HPDE6-E6E7 (cell line): ENCODE measurements at regions not wholly inside any gene's neighbourhood (a gene's known extent, or its start where the extent isn't known, plus 50 kb on each side); places are given as distances from the start of the nearest gene placed in this dataset.
A peak's percentile ranks its signal among the peaks of the same experiment; 100 is the strongest.
"Not testable (repeated sequence)": the region's sequence is repeated elsewhere in the genome, so short reads cannot be mapped to it uniquely, and the experiment has no call there.

Source experiments
- DNase-seq: peaks from one replicate; pipeline ENCODE4 v3.0.0; 2011; ENCODE audit warnings: missing footprints; ENCODE audit errors: extremely low spot score

DNA sequence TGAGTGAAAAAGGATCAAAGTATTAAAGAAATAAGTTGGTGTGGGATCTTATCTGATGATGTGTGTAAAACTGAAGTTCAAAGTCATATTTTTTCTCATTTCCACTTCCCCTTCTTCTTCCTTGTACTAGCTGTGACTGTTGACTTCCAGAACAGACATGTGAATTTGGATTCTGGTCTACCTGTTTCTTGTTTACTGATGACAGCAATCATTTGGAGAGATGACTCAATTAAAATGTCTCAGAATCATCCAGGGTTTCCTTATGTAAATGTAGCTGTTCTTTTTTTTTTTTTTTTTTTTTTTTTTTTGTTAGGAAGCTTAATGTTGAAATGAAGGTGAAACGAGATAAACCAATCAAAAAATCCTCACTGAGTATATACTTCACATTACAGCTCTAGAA, 819.9 kb upstream of the PIK3C3 start:
- DNase-seq: no peak

DNA sequence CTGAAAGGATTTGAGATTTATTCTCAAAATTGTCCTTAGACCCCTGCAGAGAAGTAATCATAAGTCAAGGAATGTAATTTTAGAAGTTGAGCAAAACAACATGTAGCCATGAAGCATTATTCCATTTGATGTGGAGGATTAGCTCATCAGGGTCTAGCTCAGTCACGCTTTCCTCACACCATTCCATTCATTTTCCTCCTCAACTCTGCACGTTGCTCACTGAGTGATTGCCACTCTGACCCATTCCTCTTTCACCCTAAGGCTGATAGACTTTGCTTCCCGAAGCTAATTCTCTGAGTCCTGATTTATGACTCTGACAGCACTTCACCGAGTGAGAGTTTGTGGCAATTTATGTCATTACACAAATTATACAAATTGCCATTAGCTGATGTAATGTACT, 820.6 kb upstream of the PIK3C3 start:
- no peak for DNase-seq

DNA sequence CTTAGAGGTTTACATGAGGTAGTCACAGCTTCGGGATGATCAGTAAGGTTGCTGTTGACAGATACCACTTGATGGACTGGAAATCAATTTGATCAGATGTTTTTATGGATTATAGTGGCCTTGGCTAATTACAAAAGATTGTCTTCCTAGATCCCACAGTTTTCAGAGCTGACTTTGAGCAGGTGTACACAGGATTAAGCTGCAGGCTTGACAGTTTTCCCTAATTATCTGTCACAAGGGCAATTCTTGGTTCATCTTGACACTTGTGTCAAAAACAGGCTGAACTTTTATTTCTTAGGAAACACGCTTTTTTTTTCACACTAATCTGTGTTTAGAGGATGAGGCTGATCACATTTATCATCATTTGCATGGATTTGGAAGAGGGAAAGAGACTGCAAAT, 824.0 kb upstream of the PIK3C3 start:
- no peak for DNase-seq

DNA sequence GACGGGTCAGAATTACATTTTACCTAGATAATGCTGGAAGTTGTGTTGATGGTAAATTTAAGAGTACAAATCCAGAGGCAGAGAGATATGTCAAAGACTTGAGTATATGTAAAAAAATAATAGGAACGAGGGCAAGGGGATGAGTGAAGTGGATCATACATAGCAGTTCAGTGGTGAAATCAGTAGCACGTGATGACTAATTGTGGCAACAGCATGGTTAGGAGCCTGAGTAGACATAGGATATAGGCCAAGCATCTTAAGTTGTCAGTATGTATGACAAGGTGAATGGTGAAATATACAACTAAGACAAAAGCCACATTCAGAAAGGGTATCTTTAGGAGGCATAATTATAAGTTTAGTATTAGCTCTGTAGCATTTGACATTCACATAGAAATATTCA, 826.5 kb upstream of the PIK3C3 start:
- no peak for DNase-seq

DNA sequence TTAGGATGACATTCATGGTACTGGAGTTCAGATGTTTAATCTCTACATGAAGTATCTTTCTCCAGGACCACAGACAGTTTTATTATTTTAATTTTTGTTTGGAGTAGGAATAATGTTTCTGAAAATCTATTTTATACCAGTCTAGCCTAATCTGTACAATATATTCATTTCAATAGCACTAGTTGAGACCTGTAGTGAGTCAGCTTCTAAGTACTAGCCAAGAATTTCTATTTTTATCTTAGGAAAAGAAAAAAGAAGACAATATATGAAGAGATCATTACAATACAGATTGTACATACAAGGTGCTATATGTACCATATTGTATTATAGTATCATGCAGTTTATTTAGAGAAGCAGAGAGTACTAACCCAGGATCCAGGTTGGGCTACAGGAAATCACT, 826.9 kb upstream of the PIK3C3 start:
- DNase-seq: no peak

DNA sequence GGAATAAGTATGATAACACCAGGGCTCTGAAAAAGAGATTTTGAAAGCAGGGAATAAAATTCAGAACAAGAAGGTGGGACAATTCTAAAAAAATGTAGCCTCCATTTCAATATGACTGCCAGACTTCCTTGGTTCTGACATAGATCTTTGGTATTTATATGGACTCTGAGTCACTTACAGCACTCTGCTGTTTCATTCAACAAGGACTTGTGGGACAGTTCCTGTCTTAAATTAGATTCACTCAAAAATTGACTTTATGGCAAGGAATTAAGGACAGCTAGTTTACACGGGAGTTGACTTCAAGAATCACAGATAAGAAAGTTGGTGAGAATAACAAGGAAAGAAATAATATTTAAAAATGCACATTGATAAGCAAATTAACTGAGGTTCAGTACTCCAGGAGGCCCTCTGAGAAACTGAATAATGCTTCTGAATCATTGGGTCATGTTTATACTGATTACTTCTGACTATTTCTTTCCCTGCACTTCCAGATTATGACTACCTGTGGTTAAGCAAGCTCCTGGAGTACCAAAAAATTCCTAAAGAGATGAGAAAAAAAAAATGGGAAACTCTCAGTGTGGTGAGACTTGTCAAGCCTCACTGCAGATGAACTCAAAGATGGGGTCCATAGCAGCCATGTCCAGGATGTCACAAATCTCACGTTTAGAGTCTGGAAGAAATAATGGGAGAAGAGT, 828.3 kb upstream of the PIK3C3 start:
- DNase-seq: no peak

DNA sequence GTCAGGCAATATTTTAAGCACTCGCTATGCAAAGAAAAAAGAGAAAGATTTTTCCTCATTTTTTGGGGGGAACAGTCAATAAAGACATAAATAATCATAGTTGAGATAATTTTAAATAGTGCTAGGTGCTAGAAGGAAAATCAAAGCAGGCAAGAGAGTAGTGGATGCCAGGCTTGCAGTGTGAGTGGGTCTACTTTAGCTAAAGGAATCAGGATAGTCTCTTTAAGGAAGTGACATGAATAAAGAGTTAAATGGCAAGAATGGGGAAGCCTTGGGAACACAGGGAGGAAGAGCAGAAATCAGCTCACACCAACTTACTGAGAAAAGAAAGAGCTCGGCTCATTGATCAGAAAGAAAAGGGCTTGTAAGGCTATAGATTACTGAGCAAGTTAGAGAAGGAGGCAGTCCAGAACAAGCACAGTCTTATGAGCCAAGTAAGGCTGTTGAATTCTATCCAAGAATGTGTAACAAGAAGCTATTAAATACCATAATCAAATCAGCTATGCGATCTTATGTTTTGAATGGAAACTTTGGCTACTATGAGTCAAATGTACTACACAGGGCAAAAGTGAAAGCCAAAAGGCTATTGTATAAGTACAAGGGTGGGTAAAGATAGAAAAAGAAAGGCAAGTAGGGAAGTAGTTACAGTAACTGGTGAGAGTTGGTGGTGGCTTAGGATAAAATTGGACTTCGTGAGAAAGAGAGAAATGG, 833.8 kb upstream of the PIK3C3 start:
- DNase-seq: no peak

DNA sequence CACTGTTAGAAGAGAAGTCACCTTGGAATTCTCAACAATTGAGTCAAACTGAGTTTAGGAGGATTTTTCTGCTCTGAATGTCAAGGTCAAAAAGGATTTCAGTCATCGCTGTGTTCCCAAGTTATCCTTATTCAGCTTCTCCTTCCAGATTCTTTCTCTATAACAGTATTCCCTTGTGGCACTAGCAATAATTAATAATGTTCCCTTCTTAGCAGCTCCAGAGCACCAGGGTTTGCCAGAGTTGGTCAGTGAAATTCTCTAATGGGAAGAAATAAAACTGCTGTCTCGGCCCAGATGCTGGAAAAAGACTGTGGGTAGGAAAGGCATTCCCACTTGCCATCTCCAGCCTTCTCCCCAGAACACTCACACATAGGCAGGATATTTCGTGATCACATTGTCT, 836.0 kb upstream of the PIK3C3 start:
- no peak for DNase-seq

DNA sequence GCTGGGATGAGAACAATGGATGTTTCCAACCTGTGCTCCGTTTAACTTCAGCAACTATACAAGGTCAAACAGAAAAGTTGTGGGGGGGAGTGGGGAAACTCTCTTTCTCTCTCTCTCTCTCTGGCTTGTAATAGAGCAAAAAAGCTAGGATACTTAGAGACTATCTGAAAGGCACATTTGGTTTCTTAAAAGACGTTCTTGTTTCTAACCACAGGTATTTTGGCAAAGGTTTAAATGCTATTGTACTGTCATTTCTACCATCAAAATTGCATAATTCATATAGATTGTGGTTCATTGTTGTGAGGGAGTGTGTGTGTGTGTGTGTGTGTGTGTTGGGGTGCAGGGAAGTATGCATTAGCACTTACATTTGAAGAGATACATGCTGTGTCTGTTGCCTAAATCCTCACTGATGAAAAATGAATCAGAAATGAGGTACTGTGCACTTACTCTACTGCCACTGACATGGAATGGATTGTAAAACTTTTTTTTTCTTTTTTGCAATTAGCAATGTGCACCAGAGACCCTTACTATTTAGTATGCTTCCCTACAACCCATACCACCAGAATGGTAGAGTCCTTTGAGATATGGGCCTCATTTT, 841.0 kb upstream of the PIK3C3 start:
- no peak for DNase-seq

DNA sequence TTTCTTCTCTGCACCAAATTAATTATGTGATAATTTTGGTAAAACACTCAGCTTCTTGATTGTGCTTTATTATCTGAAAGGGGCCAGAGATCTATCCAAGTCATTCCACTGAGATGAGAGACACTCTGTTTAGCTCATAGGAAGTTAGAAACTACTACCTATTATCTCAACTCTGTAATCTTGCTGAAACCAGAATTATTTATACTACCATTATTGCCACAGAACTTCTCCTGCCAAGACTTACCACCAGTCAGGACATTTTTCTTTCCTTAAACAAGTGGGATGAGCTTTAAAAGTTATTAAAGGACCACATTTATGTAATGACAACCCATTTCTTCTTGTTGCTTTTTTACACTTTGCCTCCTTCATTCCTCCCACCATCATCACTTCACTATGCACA, 855.6 kb upstream of the PIK3C3 start:
- no peak for DNase-seq

DNA sequence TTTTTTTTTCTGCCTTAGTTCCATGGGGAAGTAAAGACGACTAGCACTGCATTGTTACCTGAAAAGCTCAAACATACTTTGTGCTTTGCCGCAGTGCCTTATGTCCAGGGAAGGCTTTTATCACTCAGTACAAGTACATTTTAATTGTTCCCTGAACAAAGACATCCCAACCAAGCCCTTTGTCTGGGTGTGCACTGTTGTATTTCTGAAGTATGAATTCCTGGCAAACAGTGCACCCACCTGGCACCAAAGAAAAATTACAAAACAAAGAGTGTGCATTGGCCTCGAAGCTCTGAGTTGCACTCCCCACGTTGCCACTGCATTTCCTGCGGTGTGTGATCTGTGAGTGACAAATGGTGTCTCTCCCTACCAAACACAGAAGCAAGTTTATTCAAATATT, 858.5 kb upstream of the PIK3C3 start:
- DNase-seq: peak; percentile 42

DNA sequence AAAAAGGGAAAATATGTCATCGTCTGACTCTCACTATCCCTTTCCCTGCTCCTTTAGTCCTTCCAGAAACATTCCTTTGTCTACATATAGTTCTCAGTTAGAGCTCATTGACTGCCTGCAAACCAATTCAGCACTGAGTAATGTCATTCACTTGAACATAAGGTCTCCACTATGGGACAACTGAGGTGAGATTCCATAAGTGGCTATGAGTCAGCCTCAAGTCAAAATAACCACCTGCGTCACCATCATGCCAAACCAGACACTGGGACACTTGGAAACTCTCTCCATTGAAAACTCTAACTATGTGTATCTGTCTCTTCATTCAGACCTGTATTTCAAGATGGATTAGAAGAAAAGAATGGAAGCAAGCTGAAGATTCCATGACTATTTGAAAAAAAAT, 878.0 kb upstream of the PIK3C3 start:
- DNase-seq: no peak

DNA sequence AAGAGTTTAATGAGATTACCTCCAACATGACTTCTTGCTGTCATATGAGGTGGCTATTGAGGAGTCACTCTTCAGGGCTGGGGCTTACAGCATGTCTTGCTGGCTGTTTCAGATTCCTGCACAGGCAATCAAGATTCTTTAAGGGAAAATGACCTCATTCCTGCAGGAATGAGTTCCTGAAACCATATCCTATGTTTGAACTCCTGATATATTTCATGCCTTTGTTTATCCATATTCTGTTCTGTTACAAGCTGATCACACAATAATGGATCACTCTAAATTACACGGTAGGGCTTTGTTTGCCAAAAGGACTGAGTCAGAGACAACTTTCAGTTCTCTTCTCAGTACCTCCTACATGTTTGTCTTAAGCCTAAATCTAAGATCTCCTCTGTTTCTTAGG, 879.8 kb upstream of the PIK3C3 start:
- peak; percentile 6 for DNase-seq

DNA sequence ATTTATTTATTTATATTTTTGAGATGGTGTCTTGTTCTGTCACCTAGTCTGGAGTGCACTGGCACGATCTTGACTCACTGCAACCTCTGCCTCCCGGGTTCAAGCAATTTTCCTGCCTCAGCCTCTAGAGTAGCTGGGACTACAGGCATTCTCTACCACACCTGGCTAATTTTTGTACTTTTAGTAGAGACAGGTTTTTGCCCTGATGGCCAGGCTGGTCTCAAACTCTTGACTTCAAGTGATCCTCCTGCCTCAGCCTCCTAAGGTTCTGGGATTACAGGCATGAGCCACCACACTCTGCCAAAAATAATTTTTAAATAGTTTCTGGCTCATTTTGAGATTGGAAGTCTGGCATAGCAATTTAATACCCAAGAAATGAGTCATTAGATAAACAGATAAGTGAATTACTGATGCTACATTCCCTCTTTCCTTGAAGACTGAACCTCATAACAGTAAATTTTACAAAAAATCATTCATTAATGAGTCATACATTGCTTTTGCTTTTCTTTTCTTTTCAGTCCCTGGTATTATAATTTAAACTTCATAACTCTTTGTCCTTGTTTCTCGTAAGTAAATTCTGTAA, 881.6 kb upstream of the PIK3C3 start:
- DNase-seq: no peak

DNA sequence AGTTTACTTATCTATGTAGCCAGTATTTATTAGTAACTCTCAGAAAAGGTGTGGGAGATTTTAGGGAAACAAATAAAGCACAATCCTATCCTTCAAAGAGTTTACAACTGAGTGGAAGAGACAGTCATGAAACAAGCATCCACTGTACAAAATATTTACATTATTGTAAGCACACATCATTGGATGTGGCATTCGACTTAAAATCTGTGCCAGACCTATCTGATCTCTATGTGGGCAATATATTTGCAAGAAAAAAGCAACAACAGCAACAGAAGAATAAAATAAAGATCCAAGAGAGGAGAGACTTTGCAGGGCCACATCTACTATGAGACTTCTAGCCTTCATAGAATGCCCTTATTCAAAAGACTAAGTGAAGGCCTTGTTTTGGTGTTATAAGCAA, 882.1 kb upstream of the PIK3C3 start:
- no peak for DNase-seq

DNA sequence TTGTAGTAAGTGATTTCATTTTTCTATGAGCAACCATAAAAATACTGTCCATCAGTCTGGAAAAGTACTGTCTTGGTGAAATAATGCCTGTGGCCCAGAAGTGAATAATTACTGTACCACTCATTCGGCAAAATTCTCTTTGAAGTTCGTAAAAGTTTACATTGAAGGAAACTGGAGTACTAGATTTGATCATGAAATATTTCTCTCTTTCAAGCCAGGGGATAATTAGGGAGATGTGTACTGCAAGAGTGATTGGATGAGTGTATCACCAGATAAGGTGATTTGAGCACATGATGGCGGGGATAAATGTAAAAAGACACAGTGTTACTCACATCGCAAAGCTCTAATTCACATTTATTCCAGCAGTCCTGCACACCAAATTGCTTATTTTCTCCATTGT, 883.2 kb upstream of the PIK3C3 start:
- no peak for DNase-seq

DNA sequence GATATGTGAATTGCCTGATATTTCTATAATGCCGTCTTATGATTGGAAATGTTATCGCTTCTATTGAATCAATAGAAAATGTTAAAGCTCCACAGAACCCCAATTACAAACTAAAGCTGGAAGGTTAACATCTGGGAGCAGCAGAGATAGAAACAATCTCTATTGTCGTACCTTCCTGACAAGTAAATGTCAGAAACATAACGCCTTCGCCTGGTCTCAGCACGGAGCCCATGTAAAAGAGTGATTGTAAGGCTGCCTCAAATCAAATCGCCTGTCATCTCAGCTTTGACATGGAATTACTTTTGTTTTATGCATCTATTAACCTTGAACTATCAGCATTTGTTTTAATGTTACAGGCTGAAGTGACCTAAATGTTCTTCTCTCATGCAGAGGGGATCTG, 885.9 kb upstream of the PIK3C3 start:
- no peak for DNase-seq

DNA sequence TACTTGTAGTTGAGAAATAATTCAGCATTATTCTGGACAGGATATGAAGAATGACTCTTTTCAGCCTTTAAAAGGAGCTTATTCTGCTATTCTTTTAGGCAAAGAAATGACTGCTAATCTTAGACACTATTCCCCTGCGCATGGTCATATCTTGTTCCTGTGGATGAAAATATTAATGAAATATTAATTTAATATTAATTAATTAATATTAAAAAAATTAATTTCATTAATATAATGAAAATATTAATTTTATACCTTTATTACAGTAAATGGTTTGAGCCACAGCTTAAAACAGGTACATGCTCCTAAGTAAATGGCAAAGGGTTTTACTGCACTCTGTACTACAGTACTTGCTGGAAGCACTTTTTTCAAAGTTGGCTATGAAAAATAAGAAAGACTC, 890.1 kb upstream of the PIK3C3 start:
- DNase-seq: no peak

DNA sequence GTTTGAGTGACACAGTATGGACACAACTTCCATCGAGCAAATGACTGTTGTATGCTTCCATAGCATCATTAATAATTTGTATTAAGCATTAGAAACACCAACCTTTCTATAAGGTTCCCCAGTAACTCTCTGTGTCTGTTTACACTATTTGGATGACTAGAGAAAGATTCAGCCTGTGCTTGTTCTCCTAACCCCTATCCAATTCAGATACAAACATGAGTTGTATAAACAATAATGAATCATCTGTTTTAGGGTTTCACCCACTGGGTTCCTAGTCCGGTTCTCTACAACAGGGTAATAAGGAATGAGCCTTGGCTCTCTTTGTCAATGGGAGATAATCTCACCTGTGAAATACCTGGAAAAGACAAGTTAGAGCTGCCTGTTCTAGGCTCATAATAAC, 894.1 kb upstream of the PIK3C3 start:
- no peak for DNase-seq

DNA sequence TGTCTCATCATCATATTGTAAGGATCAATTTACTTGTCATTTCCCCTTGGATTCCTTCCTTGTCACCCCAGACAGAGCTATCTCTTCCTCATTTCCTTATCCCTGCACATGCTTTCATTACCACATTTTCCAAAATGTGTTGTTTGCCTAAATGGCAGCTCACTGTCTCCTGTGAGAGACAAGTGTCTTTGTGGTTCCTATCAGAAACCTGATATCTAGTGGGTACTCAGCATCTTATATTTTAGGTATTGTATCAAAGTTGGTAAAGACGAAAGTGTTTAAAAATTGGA, 896.0 kb upstream of the PIK3C3 start:
- no peak for DNase-seq

DNA sequence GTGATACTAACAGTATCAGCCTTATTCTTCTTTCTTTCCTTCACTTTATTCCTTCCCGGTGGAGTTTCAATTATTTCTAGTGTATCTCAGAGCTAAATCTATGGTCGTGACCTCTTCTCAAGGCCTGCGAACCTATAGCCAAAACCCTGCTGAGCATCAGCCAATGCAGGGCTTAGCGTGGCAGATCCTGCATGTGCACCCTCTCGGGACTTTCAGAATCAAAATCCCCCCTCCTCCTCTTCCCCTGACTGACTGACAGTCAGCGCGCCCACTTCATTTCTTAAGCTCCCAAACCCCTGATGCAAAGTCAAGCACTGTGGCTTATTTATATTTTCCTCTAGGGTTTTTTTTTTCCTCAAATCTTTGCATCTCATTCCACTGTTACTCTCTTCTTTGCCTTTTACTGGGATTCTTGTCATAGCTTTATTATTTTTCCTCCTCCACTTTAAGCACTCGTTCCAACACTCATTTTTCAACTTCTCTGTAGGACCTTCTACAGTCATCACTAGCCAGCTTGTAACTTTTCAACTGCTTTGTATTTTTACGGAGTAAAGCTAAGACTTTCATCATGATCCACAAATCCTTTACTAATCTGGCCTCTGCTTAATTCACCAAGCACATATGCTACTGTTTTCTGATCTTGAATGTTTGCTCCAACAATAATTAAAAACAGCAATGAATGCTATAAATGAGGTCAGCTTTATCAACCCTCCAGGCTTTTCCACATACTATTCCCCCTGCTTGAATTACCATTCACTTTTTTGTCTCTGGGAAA, 896.5 kb upstream of the PIK3C3 start:
- no peak for DNase-seq

DNA sequence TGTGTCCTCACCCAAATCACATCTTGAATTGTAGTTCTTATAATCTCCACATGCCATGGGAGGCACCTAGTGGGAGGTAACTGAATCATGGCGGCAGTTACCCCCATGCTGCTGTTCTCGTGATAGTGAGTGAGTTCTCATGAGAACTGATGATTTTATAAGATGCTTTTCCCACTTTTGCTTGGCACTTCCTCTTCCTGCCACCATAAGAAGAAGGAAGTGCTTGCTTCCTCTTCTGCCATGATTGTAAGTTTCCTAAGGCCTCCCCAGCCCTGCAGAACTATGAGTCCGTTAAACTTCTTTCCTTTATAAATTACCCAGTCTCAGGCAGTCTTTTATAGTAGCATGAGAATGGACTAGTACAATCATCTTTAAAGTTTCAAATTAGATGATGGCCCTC, 902.4 kb upstream of the PIK3C3 start:
- no peak for DNase-seq

DNA sequence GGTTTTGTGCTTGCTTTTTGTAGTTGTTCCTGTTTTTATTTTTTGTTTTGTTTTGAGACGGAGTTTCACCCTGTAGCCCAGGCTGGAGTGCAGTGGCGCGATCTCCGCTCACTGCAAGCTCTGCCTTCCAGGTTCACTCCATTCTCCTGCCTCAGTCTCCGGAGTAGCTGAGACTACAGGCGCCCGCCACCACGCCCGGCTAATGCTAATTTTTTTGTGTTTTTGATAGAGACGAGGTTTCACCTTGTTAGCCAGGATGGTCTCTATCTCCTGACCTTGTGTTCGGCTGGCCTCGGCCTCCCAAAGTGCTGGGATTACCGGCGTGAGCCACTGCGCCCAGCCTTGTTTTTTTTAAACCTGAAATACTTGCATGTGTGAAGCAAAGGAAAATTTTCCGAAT, 908.8 kb upstream of the PIK3C3 start:
- DNase-seq: not testable (repeated sequence)
